ENCODE measurements at regions not wholly inside any gene's neighbourhood (a gene's known extent, or its start where the extent isn't known, plus 50 kb on each side); places are given as distances from the start of the nearest gene placed in this dataset.

DNA sequence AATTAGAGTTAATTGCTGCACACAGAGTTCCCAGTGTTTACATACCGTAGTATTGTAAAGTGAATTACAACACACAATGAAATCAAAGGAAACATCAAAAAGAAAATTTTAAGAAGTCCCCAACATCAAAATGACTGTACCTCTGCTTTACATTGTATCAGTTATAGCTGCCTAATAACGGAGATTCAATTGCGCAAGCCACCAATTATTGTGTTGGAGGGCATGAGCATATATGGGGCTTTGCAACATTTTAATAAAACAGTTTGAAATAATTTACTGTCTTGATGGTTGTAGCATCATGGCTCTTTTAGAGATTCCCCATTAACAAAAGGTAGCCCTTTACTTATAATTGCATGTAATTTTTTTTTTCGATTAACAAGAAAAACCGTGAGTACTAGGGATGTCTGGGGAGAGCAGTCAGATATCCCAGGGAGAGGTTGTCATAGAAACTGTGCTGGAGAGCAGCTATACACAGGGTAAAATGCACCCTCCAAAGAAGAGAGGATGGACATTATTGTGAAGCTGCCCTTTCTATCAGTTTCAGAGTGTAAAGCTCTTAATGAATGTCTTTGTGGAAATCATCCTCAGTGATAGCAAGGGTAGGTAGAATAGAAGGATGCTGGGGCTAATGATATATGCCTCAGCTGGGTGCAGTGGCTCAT lies 55.9 kb upstream of the BTG3 start:
- TF ChIP-seq, protein P1, sequence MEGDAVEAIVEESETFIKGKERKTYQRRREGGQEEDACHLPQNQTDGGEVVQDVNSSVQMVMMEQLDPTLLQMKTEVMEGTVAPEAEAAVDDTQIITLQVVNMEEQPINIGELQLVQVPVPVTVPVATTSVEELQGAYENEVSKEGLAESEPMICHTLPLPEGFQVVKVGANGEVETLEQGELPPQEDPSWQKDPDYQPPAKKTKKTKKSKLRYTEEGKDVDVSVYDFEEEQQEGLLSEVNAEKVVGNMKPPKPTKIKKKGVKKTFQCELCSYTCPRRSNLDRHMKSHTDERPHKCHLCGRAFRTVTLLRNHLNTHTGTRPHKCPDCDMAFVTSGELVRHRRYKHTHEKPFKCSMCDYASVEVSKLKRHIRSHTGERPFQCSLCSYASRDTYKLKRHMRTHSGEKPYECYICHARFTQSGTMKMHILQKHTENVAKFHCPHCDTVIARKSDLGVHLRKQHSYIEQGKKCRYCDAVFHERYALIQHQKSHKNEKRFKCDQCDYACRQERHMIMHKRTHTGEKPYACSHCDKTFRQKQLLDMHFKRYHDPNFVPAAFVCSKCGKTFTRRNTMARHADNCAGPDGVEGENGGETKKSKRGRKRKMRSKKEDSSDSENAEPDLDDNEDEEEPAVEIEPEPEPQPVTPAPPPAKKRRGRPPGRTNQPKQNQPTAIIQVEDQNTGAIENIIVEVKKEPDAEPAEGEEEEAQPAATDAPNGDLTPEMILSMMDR (IDR thresholded peaks at IDR 0.05) = no peak
- TF ChIP-seq POLR2A (IDR thresholded peaks at IDR 0.05) = no peak
